GM19397 (cell line): ENCODE measurements at regions not wholly inside any gene's neighbourhood (a gene's known extent, or its start where the extent isn't known, plus 50 kb on each side); places are given as distances from the start of the nearest gene placed in this dataset.

Source experiments
- ATAC-seq: cut with Tn5 transposase; IDR thresholded peaks from one replicate; pipeline ENCODE4 v1.9.1; 2021; ENCODE audit warnings: mild to moderate bottlenecking, moderate library complexity; ENCODE audit not compliant: unreplicated experiment

DNA sequence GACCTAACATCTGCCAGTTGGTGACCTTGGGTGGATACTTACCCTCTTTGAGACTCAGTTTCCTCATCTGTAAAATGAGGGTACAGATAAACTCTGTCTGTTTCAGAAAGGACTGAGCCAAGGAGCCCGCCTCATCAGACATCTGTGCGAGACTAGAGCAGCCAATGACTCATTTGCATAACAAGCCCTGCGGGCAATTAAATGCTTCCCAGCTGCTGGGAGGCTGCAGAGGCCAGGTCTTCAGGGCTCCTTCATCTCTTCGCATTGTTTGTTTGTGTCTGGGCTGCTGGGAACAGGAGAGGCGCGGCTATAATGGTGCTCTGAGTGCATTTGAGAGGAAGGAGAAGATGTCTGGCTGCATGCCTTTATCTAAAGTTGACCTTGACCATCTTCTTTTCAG, 85.0 kb downstream of the ADRA2C start:
- ATAC-seq: no peak

GRCh38 chr4:3851881-3852280, 85.7 kb downstream of the ADRA2C start:
- ATAC-seq: no peak

DNA sequence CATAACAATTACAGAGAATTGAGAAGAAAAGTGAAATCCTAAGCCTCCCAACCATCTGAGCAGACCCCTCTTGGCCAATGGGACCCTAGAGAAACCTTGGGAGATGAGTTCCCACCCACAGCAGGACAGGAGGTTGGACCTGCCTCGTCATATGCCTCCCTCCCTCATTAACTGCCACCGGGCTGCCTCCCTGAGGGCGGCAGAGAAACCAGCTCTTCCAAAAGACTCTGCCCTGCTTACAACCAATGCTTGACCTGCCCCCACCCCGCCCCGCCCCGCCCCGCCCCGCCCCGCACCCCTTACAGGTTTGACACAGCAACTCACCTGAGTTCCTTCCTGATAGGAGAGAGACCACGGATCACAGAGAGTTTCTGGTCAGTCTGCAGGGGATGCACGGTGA, 86.1 kb downstream of the ADRA2C start:
- ATAC-seq: no peak

- no peak for ATAC-seq
Measured at GRCh38 chr4:3852711-3853110, 86.5 kb downstream of the ADRA2C start.

GRCh38 chr4:3853388-3854035, 87.3 kb downstream of the ADRA2C start:
- ATAC-seq: no peak

DNA sequence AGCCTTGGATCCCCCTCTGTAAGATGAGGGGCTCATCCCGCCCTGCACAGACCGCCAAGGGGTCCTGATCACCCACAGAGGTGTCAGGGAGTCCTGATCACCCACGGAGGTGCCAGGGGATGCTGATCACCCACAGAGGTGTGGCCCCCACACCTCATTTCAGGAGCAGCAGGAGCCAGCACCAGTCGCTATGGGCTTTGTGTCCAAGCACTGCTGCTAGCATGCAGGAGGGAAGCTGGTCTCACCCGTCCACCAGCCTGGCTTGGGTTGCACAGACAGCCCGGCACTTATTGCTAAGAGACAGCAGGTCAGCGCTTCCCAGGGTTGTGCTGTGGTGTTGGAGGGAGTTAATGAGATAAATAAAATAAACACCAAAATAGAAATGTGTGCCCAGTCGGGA, 88.5 kb downstream of the ADRA2C start:
- ATAC-seq: no peak

DNA sequence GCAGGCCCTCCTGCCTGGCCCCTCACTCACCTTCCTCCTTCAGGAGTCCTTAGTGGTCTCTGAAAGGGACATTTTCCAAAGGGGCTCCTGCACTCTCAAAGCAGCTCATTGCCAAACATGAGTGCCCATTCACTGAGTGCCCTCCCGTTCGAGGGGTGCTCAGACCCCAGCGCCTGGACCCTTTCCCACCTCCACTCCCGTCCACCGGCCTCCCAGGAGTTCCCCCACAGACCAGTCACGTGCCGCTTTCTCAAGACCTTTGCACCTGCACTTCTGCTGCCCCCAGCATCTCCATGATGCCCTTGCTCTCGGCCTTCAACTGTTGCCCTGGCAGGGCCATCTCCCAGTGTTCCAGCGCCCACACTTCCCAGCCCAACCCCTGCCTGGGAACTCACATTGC, 89.5 kb downstream of the ADRA2C start:
- ATAC-seq: no peak

- no peak for ATAC-seq
Measured at GRCh38 chr4:3856604-3857204, 90.5 kb downstream of the ADRA2C start.

DNA sequence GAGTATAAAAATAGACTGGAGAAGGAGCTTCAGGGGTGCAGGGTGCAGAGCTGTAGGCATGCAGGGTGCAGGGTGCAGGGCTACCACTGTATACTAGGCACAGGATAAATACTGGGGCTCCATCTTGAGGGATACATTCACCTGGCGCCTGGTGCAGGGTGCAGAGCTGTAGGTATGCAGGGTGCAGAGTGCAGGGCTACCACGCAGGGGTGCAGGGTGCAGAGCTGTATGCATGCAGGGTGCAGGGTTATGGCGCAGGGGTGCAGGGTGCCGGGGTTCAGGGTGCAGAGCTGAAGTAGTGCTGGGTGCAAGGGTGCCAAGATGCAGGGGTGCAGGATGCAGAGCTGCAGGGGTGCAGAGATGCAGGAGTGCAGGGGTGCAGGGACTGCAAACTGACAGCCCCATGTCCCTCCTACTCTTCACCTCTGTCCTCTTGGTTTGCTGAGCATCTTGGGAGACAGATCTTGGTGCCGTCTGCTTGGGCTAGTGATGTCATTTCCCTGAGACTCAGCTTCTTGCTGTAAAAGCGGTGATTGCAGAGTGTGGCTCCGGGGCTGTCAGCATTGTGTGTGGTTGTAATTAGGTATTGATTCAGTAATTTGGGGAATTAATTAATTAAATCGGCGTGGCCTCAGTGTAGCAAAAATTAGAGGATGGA, 91.2 kb downstream of the ADRA2C start:
- no peak for ATAC-seq

DNA sequence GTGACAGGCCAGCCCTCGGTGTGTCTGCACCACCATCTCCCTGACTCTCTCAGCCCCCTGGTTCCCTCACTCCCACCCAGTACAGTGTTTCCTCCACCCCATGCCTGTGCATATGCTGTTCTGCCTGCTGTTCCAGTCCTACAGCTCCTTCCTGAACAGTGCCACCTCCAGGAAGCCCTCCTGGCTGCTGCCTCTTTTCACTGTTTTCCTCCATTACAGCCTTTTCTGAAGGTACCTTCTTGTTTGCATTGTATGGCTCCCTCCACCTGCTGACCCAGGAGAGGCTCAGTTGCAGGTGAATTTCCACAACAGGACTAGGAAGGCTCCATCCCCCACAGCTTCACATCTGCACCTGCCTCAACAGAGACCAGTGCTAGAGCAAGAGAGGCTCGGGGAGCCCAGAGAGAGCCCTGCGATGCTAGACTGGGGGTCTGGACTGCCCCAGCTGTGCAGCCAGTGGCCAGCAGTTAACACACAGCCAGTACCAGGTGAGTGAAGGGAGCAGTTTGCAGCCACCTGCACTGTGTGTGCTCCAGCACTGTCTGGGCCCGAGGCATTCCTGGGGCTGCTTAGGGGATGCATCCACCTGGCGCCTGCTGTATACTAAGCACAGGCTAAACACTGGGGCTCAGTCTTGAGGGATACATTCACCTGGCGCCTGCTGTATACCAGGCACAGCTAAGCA, 92.0 kb downstream of the ADRA2C start:
- ATAC-seq: no peak

DNA sequence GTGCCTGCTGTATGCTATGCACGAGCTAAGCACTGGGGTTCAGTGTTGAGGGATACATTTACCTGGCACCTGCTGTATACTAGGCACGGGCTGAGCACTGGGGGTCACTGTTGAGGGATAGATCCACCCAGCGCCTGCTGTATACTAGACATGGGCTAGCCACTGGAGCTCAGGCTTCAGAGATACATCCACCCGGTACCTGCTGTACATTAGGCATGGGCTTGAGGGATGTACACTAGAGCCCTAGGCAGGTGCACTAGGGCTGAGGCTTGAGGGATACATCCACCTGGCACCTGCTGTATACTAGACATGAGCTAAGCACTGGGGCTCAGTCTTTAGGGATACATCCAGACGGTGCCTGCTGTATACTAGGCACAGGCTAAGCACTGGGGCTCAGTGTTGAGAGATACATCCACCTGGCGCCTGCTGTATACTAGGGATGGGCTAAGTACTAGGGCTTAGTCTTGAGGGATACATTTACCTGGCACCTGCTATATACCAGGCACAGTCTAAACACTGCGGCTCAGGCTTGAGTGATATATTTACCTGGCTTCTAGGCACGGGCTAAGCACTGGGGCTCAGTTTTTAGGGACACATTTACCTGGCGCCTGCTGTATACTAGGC, 92.7 kb downstream of the ADRA2C start:
- no peak for ATAC-seq

- no peak for ATAC-seq
Measured at GRCh38 chr4:3859571-3859970, 93.4 kb downstream of the ADRA2C start.

GRCh38 chr4:3860061-3860912, 94.1 kb downstream of the ADRA2C start:
- no peak for ATAC-seq

GRCh38 chr4:3860913-3861636, 94.9 kb downstream of the ADRA2C start:
- ATAC-seq: no peak

DNA sequence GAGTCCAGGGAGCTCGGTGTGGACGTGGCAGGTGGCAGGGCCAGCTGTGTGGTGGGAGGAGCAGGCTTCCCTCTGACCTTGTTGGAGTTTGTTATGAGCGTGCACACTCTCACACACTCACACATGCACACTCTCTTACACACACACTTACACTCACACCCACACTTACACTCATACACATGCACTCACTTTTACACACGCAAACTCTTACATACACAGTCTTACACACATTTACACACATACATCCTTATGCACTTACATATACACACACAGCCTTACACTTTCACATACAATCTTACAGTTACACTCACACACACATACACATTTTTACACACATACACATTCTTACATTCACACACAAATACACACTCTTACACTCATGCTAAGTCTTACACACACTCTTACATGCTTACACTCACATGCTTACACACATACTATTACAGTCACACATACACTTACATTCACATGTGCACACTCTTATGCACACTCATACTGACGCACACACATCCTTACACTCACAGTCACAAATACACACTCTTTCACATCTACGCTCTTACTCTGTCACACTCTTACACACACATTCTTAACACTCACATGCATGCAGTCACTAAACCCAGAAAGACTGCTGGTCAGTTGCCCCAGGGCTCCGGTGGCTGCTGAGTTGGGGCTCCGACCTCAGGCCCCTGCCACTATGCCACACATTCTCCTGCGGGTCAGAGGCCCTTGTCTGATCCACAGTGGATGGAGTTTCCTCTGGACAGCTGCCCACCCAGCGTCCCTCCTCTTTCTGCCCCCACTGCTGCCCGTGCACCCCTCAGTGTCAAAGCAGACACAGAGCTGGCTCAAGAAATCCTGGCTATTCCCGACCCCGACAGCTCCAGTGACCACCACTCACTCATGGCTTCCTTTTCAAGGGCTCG, 95.8 kb downstream of the ADRA2C start:
- no peak for ATAC-seq

DNA sequence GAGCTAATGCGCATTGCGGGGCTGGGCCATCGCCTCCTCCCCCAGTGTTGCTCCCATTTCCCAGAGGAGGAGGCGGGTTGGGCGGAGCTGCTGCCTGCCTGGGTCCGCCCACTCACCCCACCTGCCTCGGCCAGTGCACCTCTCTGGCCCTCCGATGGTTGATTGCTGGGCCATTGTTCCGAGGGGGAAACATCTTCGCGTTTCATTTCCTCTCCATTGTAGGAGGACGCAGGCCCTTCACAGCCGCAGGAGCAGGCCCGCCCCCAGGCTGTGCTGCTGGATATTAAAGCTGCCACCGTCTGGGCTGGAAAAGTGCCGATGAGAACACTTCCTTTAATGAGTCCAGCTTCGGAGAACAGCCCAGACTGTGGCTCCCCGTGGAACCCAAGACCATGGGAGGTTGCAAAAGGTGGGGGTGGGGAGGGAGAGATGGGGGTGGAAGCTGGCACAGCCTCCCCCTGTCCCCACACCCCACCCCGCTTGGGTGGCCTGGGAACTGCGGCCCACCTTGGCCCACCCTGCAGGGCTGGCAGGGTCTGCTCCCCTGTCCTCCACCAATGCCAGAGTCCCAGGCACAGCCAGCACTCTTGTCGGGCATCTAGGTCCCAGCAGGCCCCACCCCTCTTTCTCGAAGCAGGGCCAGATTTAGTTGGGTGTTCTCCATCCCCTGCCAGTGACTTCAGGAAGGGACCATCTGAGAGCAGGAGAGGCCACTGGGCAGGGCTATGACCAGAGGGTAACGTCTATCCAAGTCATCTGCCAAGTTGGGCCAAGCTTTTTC, 96.6 kb downstream of the ADRA2C start:
- no peak for ATAC-seq

DNA sequence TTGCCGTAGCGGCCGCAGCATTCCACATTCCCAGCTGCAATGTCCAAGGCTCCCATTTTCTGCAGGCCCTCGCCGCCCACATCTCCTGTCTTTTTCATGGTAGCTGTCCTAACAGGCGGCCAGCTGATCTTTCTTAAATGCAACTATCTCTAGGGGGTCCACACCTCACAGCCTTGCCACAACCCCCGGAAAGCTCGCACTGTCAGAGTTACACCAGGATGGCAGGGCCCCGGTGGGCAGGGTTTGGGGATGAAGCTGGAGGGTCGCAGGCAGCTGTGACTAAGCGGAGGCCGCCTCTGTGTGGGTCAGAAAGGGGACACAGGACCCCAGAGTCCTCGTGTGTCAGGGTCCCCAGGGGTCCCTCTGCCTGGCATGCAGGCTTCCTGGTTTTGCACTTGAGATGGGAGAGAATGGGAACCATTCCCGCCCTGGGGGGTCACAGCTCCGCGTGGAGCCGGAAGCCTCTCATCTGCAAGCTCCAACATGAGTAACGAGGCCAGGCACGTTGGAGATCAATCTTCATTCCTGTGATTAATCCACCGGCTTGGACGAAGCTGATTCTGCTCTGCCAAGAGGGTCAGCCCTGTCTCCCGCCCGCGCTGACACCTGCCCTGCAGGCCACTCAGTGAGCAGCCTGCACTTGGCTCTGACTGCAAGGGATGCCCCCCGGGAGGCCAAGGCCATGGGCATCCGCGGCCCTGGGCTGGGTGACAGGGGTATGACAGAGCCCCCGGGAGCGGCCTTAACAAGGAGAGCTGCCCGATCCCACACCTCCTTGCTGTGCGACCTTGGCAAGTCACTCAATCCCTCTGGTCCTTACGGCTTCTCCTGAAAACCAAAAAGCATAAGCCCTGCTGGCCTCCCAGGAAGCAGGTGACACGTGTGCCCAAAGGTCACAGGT, 97.9 kb downstream of the ADRA2C start:
- ATAC-seq: no peak
